OCI-LY7 (cell line): ENCODE measurements at regions not wholly inside any gene's neighbourhood (a gene's known extent, or its start where the extent isn't known, plus 50 kb on each side); places are given as distances from the start of the nearest gene placed in this dataset.

ENCODE experiments used
- BruUV-seq: library from RNA; stranded (reverse); fragments of 400-500 nt; replicated peaks from 2 replicates; lab custom pipeline; 2021; lab: Mats Ljungman, UMichigan
- CTCF ChIA-PET: fragments of 300-600 bp; sonication (Branson Sonifier 250); formaldehyde crosslinking; loops from one replicate; lab custom pipeline; 2022; ENCODE audit warnings: antibody characterized with exemption; ENCODE audit not compliant: unreplicated experiment; lab: Charles Lee
- POLR2A ChIA-PET: fragments of 300-600 bp; sonication (Branson Sonifier 250); formaldehyde crosslinking; loops from one replicate; lab custom pipeline; 2022; ENCODE audit warnings: antibody characterized with exemption; lab: Charles Lee
- DNase-seq: peaks from one replicate; pipeline ENCODE4 v3.0.0-alpha.2; 2015; ENCODE audit warnings: low spot score
- H2AFZ ChIP-seq: fragments of 200-600 bp; sonication (generic), shearing (Covaris generic); 2 replicates; pipeline ENCODE4 v1.6.1; 2014; ENCODE audit warnings: mild to moderate bottlenecking, antibody characterized with exemption, low read length, moderate library complexity
- H3K27ac ChIP-seq: fragments of 200-600 bp; sonication (generic); 2 replicates; pipeline ENCODE4 v1.5.1; 2014; ENCODE audit warnings: mixed run types, low read depth, mild to moderate bottlenecking, moderate library complexity, low read length, inconsistent platforms; ENCODE audit not compliant: poor library complexity, severe bottlenecking
- H3K36me3 ChIP-seq: fragments of 200-600 bp; sonication (generic); 2 replicates; pipeline ENCODE4 v1.6.1; 2014; ENCODE audit warnings: mild to moderate bottlenecking, antibody characterized with exemption, low read length, moderate library complexity, mixed read lengths; ENCODE audit not compliant: insufficient read depth
- H3K4me1 ChIP-seq: fragments of 200-600 bp; sonication (generic); 2 replicates; pipeline ENCODE4 v1.5.1; 2014; ENCODE audit warnings: mild to moderate bottlenecking, low read length; ENCODE audit not compliant: insufficient read depth, poor library complexity, severe bottlenecking
- H3K4me2 ChIP-seq: fragments of 200-600 bp; sonication (generic); 2 replicates; pipeline ENCODE4 v1.6.1; 2014; ENCODE audit warnings: mild to moderate bottlenecking, low read length
- H3K4me3 ChIP-seq: fragments of 200-600 bp; sonication (generic); 2 replicates; pipeline ENCODE4 v1.5.1; 2014; ENCODE audit warnings: mild to moderate bottlenecking, low read depth, low read length; ENCODE audit not compliant: poor library complexity, severe bottlenecking
- H3K79me2 ChIP-seq: fragments of 200-600 bp; sonication (generic); 2 replicates; pipeline ENCODE4 v1.6.1; 2016; ENCODE audit warnings: low read depth, mild to moderate bottlenecking, low read length, moderate library complexity, mixed read lengths; ENCODE audit not compliant: insufficient read depth
- H3K9me2 ChIP-seq: fragments of 200-600 bp; sonication (generic); 2 replicates; pipeline ENCODE4 v1.6.1; 2016; ENCODE audit warnings: mild to moderate bottlenecking, low read length, mixed read lengths; ENCODE audit not compliant: insufficient read depth
- H3K9me3 ChIP-seq: fragments of 200-600 bp; sonication (generic); 2 replicates; pipeline ENCODE4 v1.6.1; 2014; ENCODE audit warnings: mild to moderate bottlenecking, mixed run types, low read length, mixed read lengths
- H4K20me1 ChIP-seq: fragments of 200-600 bp; sonication (generic); 2 replicates; pipeline ENCODE4 v1.6.1; 2014; ENCODE audit warnings: mild to moderate bottlenecking, antibody characterized with exemption, low read length, moderate library complexity, mixed read lengths; ENCODE audit not compliant: insufficient read depth
- EZH2phosphoT487 ChIP-seq: fragments of 200-600 bp; sonication (generic); IDR thresholded peaks from 2 replicates; pipeline ENCODE4 v1.6.1; 2018; ENCODE audit warnings: low read depth, borderline replicate concordance, mild to moderate bottlenecking, mixed run types, antibody characterized with exemption, low read length, moderate library complexity, mixed read lengths
- intact Hi-C: fragments of 100-400 bp; cut with micrococcal nuclease; formaldehyde crosslinking; loops from one replicate; pipeline ENCODE4 v1.10.0; 2022; ENCODE audit not compliant: unreplicated experiment
- TF ChIP-seq, protein P1 (sequence below): fragments of 200-600 bp; sonication (generic); conservative IDR thresholded peaks from 2 replicates; pipeline ENCODE4 v1.5.1; 2014; ENCODE audit warnings: mild to moderate bottlenecking, antibody characterized with exemption, low read length, moderate library complexity, mixed read lengths

DNA sequence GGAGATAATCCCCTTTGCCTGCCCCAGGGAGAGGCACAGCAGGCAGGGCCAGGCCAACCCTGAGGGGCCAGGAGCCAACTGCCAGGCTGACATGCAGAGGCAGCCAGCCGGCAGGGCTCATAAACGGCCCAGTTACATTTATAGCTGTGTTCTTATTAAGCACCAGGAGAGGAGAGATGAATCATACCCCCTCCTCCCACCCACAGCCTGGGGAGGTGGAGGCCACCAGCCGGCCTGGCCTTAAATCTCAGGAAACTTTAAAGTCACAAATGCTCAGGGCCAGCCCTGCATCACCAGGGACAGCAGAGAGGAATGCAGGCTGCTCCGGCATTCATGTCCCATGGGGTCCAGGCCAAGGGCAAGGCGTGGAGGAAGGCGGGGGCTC is 177.2 kb downstream of the TMEM132E start:
- H3K79me2 ChIP-seq: no peaks in the 10 kb centered on the region
- DNase-seq: no peak
- H3K4me1 ChIP-seq: no peaks in the 10 kb centered on the region
- no peak overlapping the region for H3K4me2 ChIP-seq
- no peak overlapping the region for H3K27ac ChIP-seq
- no peak for TF ChIP-seq EZH2phosphoT487
- TF ChIP-seq, protein P1, sequence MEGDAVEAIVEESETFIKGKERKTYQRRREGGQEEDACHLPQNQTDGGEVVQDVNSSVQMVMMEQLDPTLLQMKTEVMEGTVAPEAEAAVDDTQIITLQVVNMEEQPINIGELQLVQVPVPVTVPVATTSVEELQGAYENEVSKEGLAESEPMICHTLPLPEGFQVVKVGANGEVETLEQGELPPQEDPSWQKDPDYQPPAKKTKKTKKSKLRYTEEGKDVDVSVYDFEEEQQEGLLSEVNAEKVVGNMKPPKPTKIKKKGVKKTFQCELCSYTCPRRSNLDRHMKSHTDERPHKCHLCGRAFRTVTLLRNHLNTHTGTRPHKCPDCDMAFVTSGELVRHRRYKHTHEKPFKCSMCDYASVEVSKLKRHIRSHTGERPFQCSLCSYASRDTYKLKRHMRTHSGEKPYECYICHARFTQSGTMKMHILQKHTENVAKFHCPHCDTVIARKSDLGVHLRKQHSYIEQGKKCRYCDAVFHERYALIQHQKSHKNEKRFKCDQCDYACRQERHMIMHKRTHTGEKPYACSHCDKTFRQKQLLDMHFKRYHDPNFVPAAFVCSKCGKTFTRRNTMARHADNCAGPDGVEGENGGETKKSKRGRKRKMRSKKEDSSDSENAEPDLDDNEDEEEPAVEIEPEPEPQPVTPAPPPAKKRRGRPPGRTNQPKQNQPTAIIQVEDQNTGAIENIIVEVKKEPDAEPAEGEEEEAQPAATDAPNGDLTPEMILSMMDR: no peak
- no peaks in the 10 kb centered on the region for H3K9me3 ChIP-seq
- ChIA-PET POLR2A (no interaction called here), CTCF (no interaction called here)
- H2AFZ ChIP-seq: no peak overlapping the region
- intact Hi-C loops: no loop called here
- no TSS peak for BruUV-seq
- no peaks in the 10 kb centered on the region for H4K20me1 ChIP-seq
- no peaks in the 10 kb centered on the region for H3K9me2 ChIP-seq
- no peak overlapping the region for H3K4me3 ChIP-seq
- no peaks in the 10 kb centered on the region for H3K36me3 ChIP-seq

DNA sequence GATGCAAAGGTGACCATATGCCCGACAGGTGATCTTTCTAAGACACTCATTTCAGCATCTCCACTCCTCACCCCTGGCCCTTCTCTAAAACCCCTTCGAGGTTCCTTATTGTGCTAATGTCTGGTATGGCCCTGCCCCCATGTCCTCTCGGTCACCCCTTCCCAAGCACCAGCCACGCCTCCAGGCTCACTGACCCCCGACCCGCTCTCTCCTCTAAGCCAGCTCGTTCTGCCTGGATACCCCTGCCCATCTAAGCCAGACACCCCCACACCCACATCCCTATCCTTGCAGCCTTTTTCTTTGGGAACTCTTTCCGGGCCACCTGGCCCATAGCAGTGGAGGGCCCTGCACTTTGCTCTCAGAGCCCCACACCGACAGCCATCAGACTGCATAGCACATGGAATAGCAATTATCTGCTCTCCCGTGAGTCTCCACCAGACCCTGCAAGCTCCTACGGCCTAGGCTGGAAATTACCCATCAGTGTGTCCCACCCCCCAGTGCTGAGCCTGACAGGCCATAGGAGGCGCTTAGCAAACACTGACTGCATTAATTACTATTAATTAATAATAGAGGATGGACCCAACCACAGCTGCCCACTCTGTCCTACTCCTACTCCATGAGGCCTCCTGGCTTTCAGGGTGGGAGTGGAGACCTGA is 176.7 kb downstream of the TMEM132E start:
- ChIA-PET POLR2A (no interaction called here), CTCF (no interaction called here)
- no peak for TF ChIP-seq EZH2phosphoT487
- TF ChIP-seq, protein P1: no peak
- Histone ChIP-seq H3K9me3 (no peaks in the 10 kb centered on the region), H2AFZ (no peak overlapping the region), H3K36me3 (no peaks in the 10 kb centered on the region), H3K79me2 (no peaks in the 10 kb centered on the region), H3K9me2 (no peaks in the 10 kb centered on the region), H3K4me1 (no peaks in the 10 kb centered on the region), H3K4me2 (no peak overlapping the region), H3K27ac (no peak overlapping the region), H4K20me1 (no peaks in the 10 kb centered on the region), H3K4me3 (no peak overlapping the region)
- BruUV-seq: no TSS peak
- intact Hi-C loops: no loop called here
- DNase-seq: no peak

DNA sequence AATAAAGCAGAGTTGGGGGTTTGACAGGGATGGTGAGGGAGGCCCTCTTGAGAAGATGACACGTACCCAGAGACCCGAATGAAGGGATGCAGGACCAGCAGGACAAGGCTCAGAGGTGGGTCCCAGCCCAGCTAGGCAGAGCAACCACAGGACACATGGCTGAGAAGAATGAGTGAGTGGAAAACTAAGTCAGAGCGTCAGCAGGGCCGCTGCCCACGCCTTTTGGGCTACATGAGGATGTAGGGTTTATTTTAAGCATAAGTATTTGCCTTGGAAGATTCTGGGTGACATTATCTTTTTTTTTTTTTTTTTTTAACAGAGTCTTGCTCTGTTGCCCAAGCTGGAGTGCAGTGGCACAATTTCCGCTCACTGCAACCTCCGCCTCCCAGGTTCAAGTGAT is 176.0 kb downstream of the TMEM132E start:
- H3K4me2 ChIP-seq: no peak overlapping the region
- H2AFZ ChIP-seq: no peak overlapping the region
- no peaks in the 10 kb centered on the region for H3K4me1 ChIP-seq
- H3K9me3 ChIP-seq: no peaks in the 10 kb centered on the region
- POLR2A ChIA-PET: no interaction called here
- no peaks in the 10 kb centered on the region for H3K79me2 ChIP-seq
- TF ChIP-seq, protein P1: no peak
- TF ChIP-seq EZH2phosphoT487: no peak
- no TSS peak for BruUV-seq
- DNase-seq: no peak
- no peak overlapping the region for H3K27ac ChIP-seq
- intact Hi-C loops: no loop called here
- no peaks in the 10 kb centered on the region for H3K9me2 ChIP-seq
- no peak overlapping the region for H3K4me3 ChIP-seq
- no peaks in the 10 kb centered on the region for H3K36me3 ChIP-seq
- CTCF ChIA-PET: no interaction called here
- H4K20me1 ChIP-seq: no peaks in the 10 kb centered on the region
